ENCODE measurements at regions not wholly inside any gene's neighbourhood (a gene's known extent, or its start where the extent isn't known, plus 50 kb on each side); places are given as distances from the start of the nearest gene placed in this dataset.

DNA sequence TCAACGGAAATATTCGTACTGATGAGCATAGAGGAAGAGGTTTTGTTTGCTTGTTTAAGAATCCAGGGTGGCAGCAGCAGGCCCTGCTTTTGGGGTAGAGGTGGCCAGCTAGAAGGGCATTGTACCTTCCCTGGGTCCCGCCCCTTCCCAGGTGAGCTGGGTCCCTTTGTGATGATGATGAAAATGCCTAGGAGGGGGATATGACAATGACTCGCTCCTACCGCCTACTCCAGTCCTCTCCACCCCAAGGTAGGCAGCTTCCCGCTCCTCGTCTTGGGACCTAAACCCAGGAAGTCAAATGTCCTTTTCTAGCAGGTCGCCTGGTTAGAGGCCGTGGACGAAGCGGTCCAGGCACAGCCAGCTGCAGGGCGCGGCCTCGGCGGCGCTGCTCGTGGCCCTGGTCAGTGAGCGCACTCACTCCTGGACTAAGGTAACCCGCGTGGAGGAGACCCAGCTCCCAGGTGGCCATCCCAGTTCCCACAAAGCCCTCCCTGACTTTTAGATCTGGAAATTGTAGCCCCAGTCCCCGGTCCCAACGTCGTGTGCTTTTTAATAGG, 141.4 kb downstream of the LSMEM1 start:
- Histone ChIP-seq H3K4ac (ENCODE audit: low read depth, low read length) (no peak overlapping the region), H4K5ac (ENCODE audit: low read length) (no peak overlapping the region), H3K27ac (ENCODE audit: low read depth, low read length) (no peak overlapping the region), H3K23ac (ENCODE audit: low read length) (no peak overlapping the region), H3K4me1 (ENCODE audit: control insufficient read depth, low read depth, low read length) (no peaks in the 10 kb centered on the region), H2BK120ac (ENCODE audit: low read depth, low read length) (no peak overlapping the region), H3K18ac (ENCODE audit: low read length) (no peak overlapping the region), H4K8ac (ENCODE audit: low read depth, low read length) (no peak overlapping the region), H3K4me2 (ENCODE audit: low read length) (no peak overlapping the region), H3K27me3 (ENCODE audit: insufficient read depth, low read length, poor library complexity) (no peaks in the 10 kb centered on the region), H2BK5ac (ENCODE audit: low read length) (no peak overlapping the region), H3K56ac (ENCODE audit: low read length) (no peak overlapping the region), H3K4me3 (ENCODE audit: low read length) (no peak overlapping the region), H3K79me1 (ENCODE audit: low read length) (no peaks in the 10 kb centered on the region), H2BK15ac (replicated peaks; ENCODE audit: low read depth) (no peak overlapping the region), H3K36me3 (ENCODE audit: control insufficient read depth, insufficient read depth, low read length) (no peaks in the 10 kb centered on the region), H3K79me2 (ENCODE audit: control insufficient read depth, insufficient read depth, low read length) (no peaks in the 10 kb centered on the region), H3K9ac (ENCODE audit: low read length) (no peak overlapping the region), H2AK5ac (ENCODE audit: low read length) (no peak overlapping the region)
- WGBS (ENCODE audit: extremely low coverage, insufficient coverage, low lambda C conversion rate), result no CpG with 5 or more reads among the region's 23 CpGs
- DNase-seq, result no peak

GRCh38 chr7:112624416-112624815, 143.6 kb downstream of the LSMEM1 start:
- Histone ChIP-seq H3K36me3 (ENCODE audit: control insufficient read depth, insufficient read depth, low read length) (no peaks in the 10 kb centered on the region), H3K4me1 (ENCODE audit: control insufficient read depth, low read depth, low read length) (no peaks in the 10 kb centered on the region), H2BK5ac (ENCODE audit: low read length) (no peak overlapping the region), H3K4me2 (ENCODE audit: low read length) (no peak overlapping the region), H3K18ac (ENCODE audit: low read length) (no peak overlapping the region), H3K23ac (ENCODE audit: low read length) (no peak overlapping the region), H3K4ac (ENCODE audit: low read depth, low read length) (no peak overlapping the region), H3K79me2 (ENCODE audit: control insufficient read depth, insufficient read depth, low read length) (no peaks in the 10 kb centered on the region), H3K56ac (ENCODE audit: low read length) (no peak overlapping the region), H2AK5ac (ENCODE audit: low read length) (no peak overlapping the region), H2BK15ac (replicated peaks; ENCODE audit: low read depth) (no peak overlapping the region), H4K8ac (ENCODE audit: low read depth, low read length) (no peak overlapping the region), H2BK120ac (ENCODE audit: low read depth, low read length) (no peak overlapping the region), H3K27ac (ENCODE audit: low read depth, low read length) (no peak overlapping the region), H3K4me3 (ENCODE audit: low read length) (no peak overlapping the region), H4K5ac (ENCODE audit: low read length) (no peak overlapping the region), H3K9ac (ENCODE audit: low read length) (no peak overlapping the region), H3K27me3 (ENCODE audit: insufficient read depth, low read length, poor library complexity) (no peaks in the 10 kb centered on the region), H3K79me1 (ENCODE audit: low read length) (no peaks in the 10 kb centered on the region)
- no CpG with 5 or more reads among the region's 4 CpGs for WGBS (ENCODE audit: extremely low coverage, insufficient coverage, low lambda C conversion rate)
- no peak for DNase-seq

DNA sequence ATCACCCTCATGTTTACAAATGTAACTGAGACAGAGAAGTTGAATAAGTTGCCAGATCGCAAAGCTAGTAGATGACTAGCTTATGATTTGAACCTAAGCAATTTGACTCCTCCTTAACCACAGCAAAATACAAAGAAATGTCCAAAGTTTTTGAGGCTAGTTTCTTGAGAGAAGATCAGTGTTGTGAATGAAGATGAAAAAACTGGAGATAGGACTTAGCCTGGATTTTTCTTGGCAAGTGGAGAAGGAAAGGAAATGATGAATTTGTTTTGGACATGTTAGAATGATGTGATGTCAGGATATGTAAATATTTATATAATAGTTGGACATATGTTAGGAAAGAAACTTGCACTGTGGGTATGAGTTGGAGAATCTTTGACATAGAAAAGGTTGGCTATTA, 149.8 kb downstream of the LSMEM1 start:
- H2AK5ac ChIP-seq (ENCODE audit: low read length), result no peak overlapping the region
- H3K9ac ChIP-seq (ENCODE audit: low read length), result no peak overlapping the region
- no peak overlapping the region for H3K4me3 ChIP-seq (ENCODE audit: low read length)
- H4K5ac ChIP-seq (ENCODE audit: low read length), result no peak overlapping the region
- no peak for DNase-seq
- WGBS (ENCODE audit: extremely low coverage, insufficient coverage, low lambda C conversion rate), result no CpG with 5 or more reads among the region's 1 CpG
- H3K4me2 ChIP-seq (ENCODE audit: low read length), result no peak overlapping the region
- no peak overlapping the region for H4K8ac ChIP-seq (ENCODE audit: low read depth, low read length)
- H3K79me1 ChIP-seq (ENCODE audit: low read length), result no peaks in the 10 kb centered on the region
- H3K27ac ChIP-seq (ENCODE audit: low read depth, low read length), result no peak overlapping the region
- H3K79me2 ChIP-seq (ENCODE audit: control insufficient read depth, insufficient read depth, low read length), result no peaks in the 10 kb centered on the region
- no peak overlapping the region for H2BK120ac ChIP-seq (ENCODE audit: low read depth, low read length)
- no peaks in the 10 kb centered on the region for H3K36me3 ChIP-seq (ENCODE audit: control insufficient read depth, insufficient read depth, low read length)
- no peaks in the 10 kb centered on the region for H3K4me1 ChIP-seq (ENCODE audit: control insufficient read depth, low read depth, low read length)
- no peak overlapping the region for H3K23ac ChIP-seq (ENCODE audit: low read length)
- H3K18ac ChIP-seq (ENCODE audit: low read length), result no peak overlapping the region
- no peak overlapping the region for H2BK15ac ChIP-seq (replicated peaks; ENCODE audit: low read depth)
- no peak overlapping the region for H3K56ac ChIP-seq (ENCODE audit: low read length)
- H2BK5ac ChIP-seq (ENCODE audit: low read length), result no peak overlapping the region
- no peaks in the 10 kb centered on the region for H3K27me3 ChIP-seq (ENCODE audit: insufficient read depth, low read length, poor library complexity)
- H3K4ac ChIP-seq (ENCODE audit: low read depth, low read length), result no peak overlapping the region

DNA sequence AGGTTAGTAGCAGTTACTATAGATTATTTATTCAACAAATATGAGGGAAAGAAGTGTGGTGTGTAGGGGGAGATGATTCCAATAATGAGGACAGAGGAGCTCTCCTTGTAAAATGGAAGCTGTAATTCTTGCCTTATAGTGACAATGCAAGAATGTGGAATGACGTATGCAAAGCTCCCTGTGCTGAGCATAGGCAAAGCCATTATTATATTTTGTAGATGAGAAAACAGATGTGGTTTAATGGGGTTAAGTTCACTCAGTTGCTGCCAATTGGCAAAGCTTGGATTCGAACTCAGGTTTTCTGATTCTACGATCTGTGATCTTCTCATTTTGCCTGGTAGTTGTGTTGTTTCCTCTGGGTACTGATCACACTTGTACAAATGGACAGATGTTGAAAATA, 153.3 kb downstream of the LSMEM1 start:
- no peak for DNase-seq
- Histone ChIP-seq H4K8ac (ENCODE audit: low read depth, low read length) (no peak overlapping the region), H3K79me1 (ENCODE audit: low read length) (no peaks in the 10 kb centered on the region), H3K18ac (ENCODE audit: low read length) (no peak overlapping the region), H2BK120ac (ENCODE audit: low read depth, low read length) (no peak overlapping the region), H3K23ac (ENCODE audit: low read length) (no peak overlapping the region), H2AK5ac (ENCODE audit: low read length) (no peak overlapping the region), H4K5ac (ENCODE audit: low read length) (no peak overlapping the region), H3K4me3 (ENCODE audit: low read length) (no peak overlapping the region), H3K4ac (ENCODE audit: low read depth, low read length) (no peak overlapping the region), H3K56ac (ENCODE audit: low read length) (no peak overlapping the region), H3K79me2 (ENCODE audit: control insufficient read depth, insufficient read depth, low read length) (no peaks in the 10 kb centered on the region), H2BK5ac (ENCODE audit: low read length) (no peak overlapping the region), H3K36me3 (ENCODE audit: control insufficient read depth, insufficient read depth, low read length) (no peaks in the 10 kb centered on the region), H3K27me3 (ENCODE audit: insufficient read depth, low read length, poor library complexity) (no peaks in the 10 kb centered on the region), H3K4me1 (ENCODE audit: control insufficient read depth, low read depth, low read length) (no peaks in the 10 kb centered on the region), H3K27ac (ENCODE audit: low read depth, low read length) (no peak overlapping the region), H2BK15ac (replicated peaks; ENCODE audit: low read depth) (no peak overlapping the region), H3K9ac (ENCODE audit: low read length) (no peak overlapping the region), H3K4me2 (ENCODE audit: low read length) (no peak overlapping the region)
- no CpG with 5 or more reads among the region's 3 CpGs for WGBS (ENCODE audit: extremely low coverage, insufficient coverage, low lambda C conversion rate)

GRCh38 chr7:112635742-112636141, 154.5 kb downstream of the TMEM168 start:
- no peak overlapping the region for H3K4me2 ChIP-seq (ENCODE audit: low read length)
- no peak overlapping the region for H3K18ac ChIP-seq (ENCODE audit: low read length)
- no peak overlapping the region for H3K9ac ChIP-seq (ENCODE audit: low read length)
- H3K79me2 ChIP-seq (ENCODE audit: control insufficient read depth, insufficient read depth, low read length), result no peaks in the 10 kb centered on the region
- no peaks in the 10 kb centered on the region for H3K4me1 ChIP-seq (ENCODE audit: control insufficient read depth, low read depth, low read length)
- H2BK5ac ChIP-seq (ENCODE audit: low read length), result no peak overlapping the region
- H2BK120ac ChIP-seq (ENCODE audit: low read depth, low read length), result no peak overlapping the region
- H3K27me3 ChIP-seq (ENCODE audit: insufficient read depth, low read length, poor library complexity), result no peaks in the 10 kb centered on the region
- H3K79me1 ChIP-seq (ENCODE audit: low read length), result no peaks in the 10 kb centered on the region
- H3K4ac ChIP-seq (ENCODE audit: low read depth, low read length), result no peak overlapping the region
- no peak overlapping the region for H3K56ac ChIP-seq (ENCODE audit: low read length)
- H4K5ac ChIP-seq (ENCODE audit: low read length), result no peak overlapping the region
- H4K8ac ChIP-seq (ENCODE audit: low read depth, low read length), result no peak overlapping the region
- no peak overlapping the region for H3K4me3 ChIP-seq (ENCODE audit: low read length)
- no peak overlapping the region for H2BK15ac ChIP-seq (replicated peaks; ENCODE audit: low read depth)
- no peaks in the 10 kb centered on the region for H3K36me3 ChIP-seq (ENCODE audit: control insufficient read depth, insufficient read depth, low read length)
- no peak overlapping the region for H3K23ac ChIP-seq (ENCODE audit: low read length)
- no peak overlapping the region for H2AK5ac ChIP-seq (ENCODE audit: low read length)
- H3K27ac ChIP-seq (ENCODE audit: low read depth, low read length), result no peak overlapping the region
- DNase-seq, result no peak

- Histone ChIP-seq H2BK120ac (ENCODE audit: low read depth, low read length) (no peak overlapping the region), H3K9ac (ENCODE audit: low read length) (no peak overlapping the region), H3K23ac (ENCODE audit: low read length) (no peak overlapping the region), H3K27ac (ENCODE audit: low read depth, low read length) (no peak overlapping the region), H2BK5ac (ENCODE audit: low read length) (no peak overlapping the region), H3K79me1 (ENCODE audit: low read length) (no peaks in the 10 kb centered on the region), H3K36me3 (ENCODE audit: control insufficient read depth, insufficient read depth, low read length) (no peaks in the 10 kb centered on the region), H3K79me2 (ENCODE audit: control insufficient read depth, insufficient read depth, low read length) (no peaks in the 10 kb centered on the region), H3K4me1 (ENCODE audit: control insufficient read depth, low read depth, low read length) (no peaks in the 10 kb centered on the region), H3K4me3 (ENCODE audit: low read length) (no peak overlapping the region), H4K8ac (ENCODE audit: low read depth, low read length) (no peak overlapping the region), H3K4me2 (ENCODE audit: low read length) (no peak overlapping the region), H3K4ac (ENCODE audit: low read depth, low read length) (no peak overlapping the region), H3K27me3 (ENCODE audit: insufficient read depth, low read length, poor library complexity) (no peaks in the 10 kb centered on the region), H2BK15ac (replicated peaks; ENCODE audit: low read depth) (no peak overlapping the region), H3K18ac (ENCODE audit: low read length) (no peak overlapping the region), H2AK5ac (ENCODE audit: low read length) (no peak overlapping the region), H3K56ac (ENCODE audit: low read length) (no peak overlapping the region), H4K5ac (ENCODE audit: low read length) (no peak overlapping the region)
- WGBS (ENCODE audit: extremely low coverage, insufficient coverage, low lambda C conversion rate), result no CpG with 5 or more reads among the region's 2 CpGs
- DNase-seq, result no peak
Observed at GRCh38 chr7:112638675-112639400, 151.4 kb downstream of the TMEM168 start.

All from mesendoderm (in vitro differentiated cells).